SK-N-SH (cell line): ENCODE measurements at regions not wholly inside any gene's neighbourhood (a gene's known extent, or its start where the extent isn't known, plus 50 kb on each side); places are given as distances from the start of the nearest gene placed in this dataset.

Experiments used
- CTCF ChIA-PET: fragments of 300-600, 350-600 bp; formaldehyde crosslinking; extraction: SDS; loops from one replicate; lab custom pipeline; 2021; lab: Yijun Ruan, JAX
- POLR2A ChIA-PET: fragments of 350-600 bp; sonication (Branson Sonifier 250); formaldehyde crosslinking; extraction: SDS; loops from one replicate; lab custom pipeline; 2020; ENCODE audit warnings: antibody characterized with exemption, inconsistent platforms; lab: Yijun Ruan, JAX
- DNase-seq: peaks from one replicate; pipeline ENCODE4 v3.0.0; 2012
- H2AFZ ChIP-seq: fragments of 200-600 bp; sonication (generic); 2 replicates; pipeline ENCODE4 v1.8.1; 2016; ENCODE audit warnings: antibody characterized with exemption, mild to moderate bottlenecking, low read depth
- H3F3A ChIP-seq: fragments of 200-600 bp; sonication (generic); replicated peaks from 2 replicates; pipeline ENCODE3; 2016; ENCODE audit warnings: antibody characterized with exemption, mild to moderate bottlenecking; ENCODE audit not compliant: insufficient read depth
- H3K27ac ChIP-seq, 2 experiments: fragments of 200-500 bp in 1 of 2; fragments of 200-600 bp in 1 of 2; sonication (Bioruptor generic) in 1 of 2; sonication (generic), shearing (Covaris generic) in 1 of 2; 2 replicates each; pipeline versions ENCODE4 v1.5.1 to v1.6.1; 2014 to 2016; ENCODE audit warnings: low read depth in 2 of 2, inconsistent platforms in 1 of 2, low read length in 1 of 2, mild to moderate bottlenecking in 1 of 2, mixed read lengths in 1 of 2
- H3K27me3 ChIP-seq: fragments of 200-600 bp; sonication (generic), shearing (Covaris generic); 2 replicates; pipeline ENCODE4 v1.6.1; 2016; ENCODE audit warnings: mixed run types; ENCODE audit not compliant: insufficient read depth
- H3K36me3 ChIP-seq, 2 experiments: fragments of 200-500 bp in 1 of 2; fragments of 200-600 bp in 1 of 2; sonication (Bioruptor generic) in 1 of 2; sonication (generic) in 1 of 2; replicated peaks in 1 of 2; 2 replicates each; pipeline versions ENCODE3 to v1.5.1; 2014 to 2016; ENCODE audit warnings: low read length in 1 of 2, mild to moderate bottlenecking in 1 of 2; ENCODE audit not compliant: insufficient read depth in 2 of 2, control insufficient read depth in 1 of 2
- H3K4me1 ChIP-seq, 2 experiments: fragments of 200-500 bp in 1 of 2; fragments of 200-600 bp in 1 of 2; sonication (Bioruptor generic) in 1 of 2; sonication (generic), shearing (Covaris generic) in 1 of 2; 2 replicates each; pipeline versions ENCODE4 v1.5.1 to v1.6.1; 2014 to 2016; ENCODE audit warnings: low read depth in 1 of 2, low read length in 1 of 2, mixed run types in 1 of 2; ENCODE audit not compliant: insufficient read depth in 2 of 2, control insufficient read depth in 1 of 2
- H3K4me2 ChIP-seq: fragments of 200-600 bp; sonication (generic), shearing (Covaris generic); 2 replicates; pipeline ENCODE4 v1.6.1; 2017; ENCODE audit warnings: mixed run types
- H3K4me3 ChIP-seq, 2 experiments: fragments of 200-500 bp in 1 of 2; fragments of 200-600 bp in 1 of 2; sonication (Bioruptor generic) in 1 of 2; sonication (generic), shearing (Covaris generic) in 1 of 2; 2 replicates each; pipeline versions ENCODE4 v1.5.1 to v1.8.1; 2014 to 2016; ENCODE audit warnings: low read depth in 2 of 2, inconsistent platforms in 1 of 2, low read length in 1 of 2, mild to moderate bottlenecking in 1 of 2, mixed read lengths in 1 of 2, moderate library complexity in 1 of 2
- H3K79me2 ChIP-seq: fragments of 200-600 bp; sonication (generic); 2 replicates; pipeline ENCODE4 v1.8.1; 2017; ENCODE audit warnings: mild to moderate bottlenecking; ENCODE audit not compliant: insufficient read depth
- H3K9ac ChIP-seq: fragments of 200-600 bp; sonication (generic); 2 replicates; pipeline ENCODE4 v1.6.1; 2017; ENCODE audit warnings: mixed run types
- H3K9me2 ChIP-seq: fragments of 200-600 bp; sonication (generic); 2 replicates; pipeline ENCODE4 v1.6.1; 2017; ENCODE audit warnings: mixed run types
- H3K9me3 ChIP-seq: fragments of 200-600 bp; sonication (generic); 2 replicates; pipeline ENCODE4 v1.6.1; 2017; ENCODE audit warnings: mixed run types, mild to moderate bottlenecking, moderate library complexity
- H4K20me1 ChIP-seq: fragments of 200-600 bp; sonication (generic); 2 replicates; pipeline ENCODE4 v1.6.1; 2017; ENCODE audit warnings: mild to moderate bottlenecking, mixed run types; ENCODE audit not compliant: insufficient read depth
- GATA2 ChIP-seq: sonication (generic); formaldehyde crosslinking; IDR thresholded peaks from 2 replicates; pipeline ENCODE4 v1.5.0; 2020; ENCODE audit warnings: mild to moderate bottlenecking, missing genetic modification reagents
- JUND ChIP-seq: IDR thresholded peaks from 2 replicates; pipeline ENCODE4 v1.4.0; 2012
- MEF2A ChIP-seq: IDR thresholded peaks from 2 replicates; pipeline ENCODE4 v1.4.0; 2012; ENCODE audit warnings: low read depth, borderline replicate concordance
- MXI1 ChIP-seq: IDR thresholded peaks from 2 replicates; pipeline ENCODE4 v1.6.1; 2012; ENCODE audit warnings: mild to moderate bottlenecking, low read depth, low read length, improper control_type of control experiment
- RAD21 ChIP-seq: IDR thresholded peaks from 2 replicates; pipeline ENCODE4 v1.6.1; 2012; ENCODE audit warnings: mild to moderate bottlenecking, low read length
- RCOR1 ChIP-seq: fragments of 150-350 bp; IDR thresholded peaks from 2 replicates; pipeline ENCODE4 v1.6.1; 2017; ENCODE audit warnings: antibody characterized with exemption, low read length
- REST ChIP-seq: IDR thresholded peaks from 2 replicates; pipeline ENCODE4 v1.6.1; 2012; ENCODE audit warnings: mild to moderate bottlenecking, low read depth, low read length, moderate library complexity
- RXRA ChIP-seq: IDR thresholded peaks from 2 replicates; pipeline ENCODE4 v1.4.0; 2012; ENCODE audit warnings: low read depth, mild to moderate bottlenecking, borderline replicate concordance
- SMC3 ChIP-seq: IDR thresholded peaks from 2 replicates; pipeline ENCODE4 v1.6.1; 2012; ENCODE audit warnings: low read depth, low read length, improper control_type of control experiment
- TAF1 ChIP-seq: IDR thresholded peaks from 2 replicates; pipeline ENCODE4 v1.6.1; 2012; ENCODE audit warnings: low read depth, mild to moderate bottlenecking, low read length, moderate library complexity, borderline replicate concordance
- USF1 ChIP-seq: IDR thresholded peaks from 2 replicates; pipeline ENCODE4 v1.4.0; 2012; ENCODE audit warnings: low read depth, borderline replicate concordance
- YY1 ChIP-seq: IDR thresholded peaks from 2 replicates; pipeline ENCODE4 v1.4.0; 2012; ENCODE audit warnings: low read depth, mild to moderate bottlenecking
- ZBTB33 ChIP-seq: IDR thresholded peaks from 2 replicates; pipeline ENCODE4 v1.4.0; 2012; ENCODE audit warnings: low read depth, borderline replicate concordance
- whole genome bisulfite sequencing: methylation state at CpG from one replicate; pipeline ENCODE4 v1.1.6; 2017; ENCODE audit warnings: low lambda C conversion rate; 5-methylcytosine and 5-hydroxymethylcytosine counted together

- CTCF ChIA-PET, result interaction anchor here (0.6 kb wide), 1 partner anchor 106 kb away, joined by 3 read pairs; no protein-coding TSS in a partner anchor
- Histone ChIP-seq H4K20me1 (no peaks in the 10 kb centered on the region), H3K9me3 (no peaks in the 10 kb centered on the region), H3K36me3 (no peaks in the 10 kb centered on the region), H3K27ac (no peak overlapping the region), H3K9ac (no peak overlapping the region), H3K4me1 (peaks cover 0 to 5% of the 10 kb centered on the region in 2 experiments; a peak in 2 of 4 replicates), H3K4me3 (no peak overlapping the region), H3K4me2 (no peak overlapping the region), H2AFZ (no peak overlapping the region), H3K79me2 (no peaks in the 10 kb centered on the region), H3K27me3 (no peaks in the 10 kb centered on the region), H3K9me2 (no peaks in the 10 kb centered on the region), H3F3A (no peaks in the 10 kb centered on the region)
- POLR2A ChIA-PET, result no interaction called here
- TF ChIP-seq SMC3 (no peak), JUND (no peak), USF1 (no peak), RXRA (no peak), GATA2 (CRISPR knock-in tag) (no peak), ZBTB33 (no peak), TAF1 (no peak), MEF2A (no peak), REST (no peak), RCOR1 (no peak), RAD21 (no peak), MXI1 (no peak), YY1 (no peak)
- 92% methylated on average over 5 of the region's 5 CpGs for WGBS
- no peak for DNase-seq
These were observed 100.9 kb upstream of the CCDC150 start for GRCh38 chr2:196538646-196539045.
